HG03442 (cell line): ENCODE measurements at regions not wholly inside any gene's neighbourhood (a gene's known extent, or its start where the extent isn't known, plus 50 kb on each side); places are given as distances from the start of the nearest gene placed in this dataset.
"Not testable (repeated sequence)": the region's sequence is repeated elsewhere in the genome, so short reads cannot be mapped to it uniquely, and the experiment has no call there.

Source experiments
- ATAC-seq: cut with Tn5 transposase; IDR thresholded peaks from one replicate; pipeline ENCODE4 v1.9.1; 2021; ENCODE audit warnings: mild to moderate bottlenecking, moderate library complexity; ENCODE audit not compliant: unreplicated experiment

DNA sequence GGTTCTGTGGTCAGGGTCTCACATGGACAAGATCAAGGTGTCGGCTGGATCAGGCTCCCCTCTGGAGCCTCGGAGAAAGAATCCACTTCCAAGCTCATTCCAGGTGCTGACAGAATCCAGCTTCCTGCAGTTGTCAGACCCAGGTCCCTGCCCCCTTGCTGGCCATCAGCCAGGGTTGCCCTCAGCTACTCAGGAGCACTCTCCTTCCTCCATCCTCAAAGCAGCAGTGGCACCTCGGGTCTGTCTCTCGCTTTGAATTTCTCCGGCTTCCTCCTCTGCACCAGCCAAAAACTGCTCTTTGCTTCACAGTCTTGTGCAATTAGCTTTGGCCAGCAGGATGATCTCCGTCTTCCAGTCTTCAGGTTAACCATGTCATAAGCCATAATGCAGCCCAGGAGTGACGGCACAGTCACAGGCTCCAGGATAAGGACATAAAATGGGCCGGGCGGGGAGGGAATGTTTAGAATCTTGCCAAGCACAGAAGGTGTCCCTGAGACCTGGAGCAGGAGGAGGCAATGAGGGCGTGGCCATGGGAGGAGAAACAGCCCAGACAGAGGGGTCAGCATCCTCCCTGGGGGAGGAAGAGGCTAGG, 79.4 kb upstream of the SLC25A33 start:
- ATAC-seq: no peak

DNA sequence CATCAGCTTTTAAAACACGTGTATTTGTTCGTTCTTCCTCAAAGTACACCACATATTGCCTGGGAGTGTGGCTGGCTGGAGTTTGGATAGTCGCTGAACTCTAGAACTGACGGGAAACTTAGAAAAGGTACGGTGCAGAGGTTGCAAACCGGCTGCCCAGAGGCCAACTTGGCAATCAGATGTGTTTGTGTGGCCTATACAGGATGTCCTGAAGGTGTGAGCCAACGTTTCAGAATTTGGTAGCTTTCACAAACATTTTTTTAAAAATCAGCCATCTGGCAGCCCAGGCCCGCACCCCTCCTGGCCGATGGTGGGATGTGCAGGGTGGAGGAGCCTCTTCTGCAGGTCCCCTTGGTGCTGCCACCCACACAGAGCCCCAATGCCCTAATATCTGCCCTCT, 73.6 kb upstream of the SLC25A33 start:
- ATAC-seq: no peak

DNA sequence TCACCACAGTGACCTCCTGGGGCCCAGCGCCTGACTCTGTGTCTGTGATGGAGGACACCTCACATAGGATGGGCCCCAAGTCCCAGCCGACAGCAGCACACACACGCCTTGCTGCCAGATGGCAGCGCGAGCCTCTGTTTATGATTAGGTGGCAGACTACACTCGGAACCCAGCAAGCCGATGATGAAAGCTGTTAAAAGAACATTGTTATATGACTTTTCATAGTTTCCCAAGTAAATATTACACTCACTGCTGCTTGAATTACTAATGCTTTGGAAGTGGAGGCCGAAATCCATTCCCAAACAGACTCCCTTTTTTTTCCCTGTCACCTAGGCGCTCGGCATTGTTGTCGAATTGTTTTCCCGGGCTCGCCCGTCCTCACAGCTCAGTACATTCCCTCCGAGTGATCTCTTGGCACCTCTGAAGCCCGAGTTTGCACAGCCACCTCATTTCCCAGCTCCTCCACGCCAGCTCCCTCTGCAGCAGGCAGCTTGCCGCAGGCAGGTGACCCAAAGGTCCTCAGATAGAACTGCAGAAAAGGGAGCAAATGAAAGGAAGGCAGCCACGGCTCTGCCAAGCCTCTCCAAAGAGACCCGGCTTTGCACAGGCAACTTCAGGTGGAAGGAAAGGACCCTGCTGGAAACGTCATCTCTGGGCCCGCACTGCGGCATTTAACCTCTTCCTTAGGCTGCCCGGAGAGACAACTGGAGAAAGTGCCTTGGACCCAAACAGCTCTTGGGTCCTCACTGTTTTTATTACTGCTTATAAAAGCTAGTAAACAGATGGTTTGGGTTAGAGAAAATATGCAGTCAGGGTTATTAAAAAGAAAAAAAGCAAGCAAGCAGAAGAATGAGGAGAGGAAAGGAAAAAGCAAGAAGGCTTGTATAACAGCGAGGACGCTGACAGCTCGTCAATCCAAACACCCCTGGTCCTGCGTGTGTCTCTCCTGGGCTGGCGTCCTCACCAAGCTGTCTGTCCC, 72.2 kb upstream of the SLC25A33 start:
- no peak for ATAC-seq

DNA sequence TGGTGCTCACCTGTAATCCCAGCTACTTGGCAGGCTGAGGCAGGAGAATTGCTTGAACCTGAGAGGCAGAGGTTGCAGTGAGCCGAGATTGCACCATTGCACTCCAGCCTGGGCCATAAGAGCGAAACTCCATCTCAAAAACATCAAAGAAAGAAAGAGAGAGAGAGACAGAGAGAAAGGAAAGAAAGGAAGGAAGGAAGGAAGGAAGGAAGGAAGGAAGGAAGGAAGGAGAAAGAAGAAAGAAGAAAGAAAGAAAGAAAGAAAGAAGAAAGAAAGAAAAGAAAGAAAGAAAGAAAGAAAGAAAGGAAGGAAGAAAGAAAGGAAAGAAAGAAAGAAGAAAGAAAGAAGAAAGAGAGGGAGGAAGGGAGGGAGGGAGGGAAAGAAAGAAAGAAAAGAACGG, 69.4 kb upstream of the SLC25A33 start:
- ATAC-seq: not testable (repeated sequence)

DNA sequence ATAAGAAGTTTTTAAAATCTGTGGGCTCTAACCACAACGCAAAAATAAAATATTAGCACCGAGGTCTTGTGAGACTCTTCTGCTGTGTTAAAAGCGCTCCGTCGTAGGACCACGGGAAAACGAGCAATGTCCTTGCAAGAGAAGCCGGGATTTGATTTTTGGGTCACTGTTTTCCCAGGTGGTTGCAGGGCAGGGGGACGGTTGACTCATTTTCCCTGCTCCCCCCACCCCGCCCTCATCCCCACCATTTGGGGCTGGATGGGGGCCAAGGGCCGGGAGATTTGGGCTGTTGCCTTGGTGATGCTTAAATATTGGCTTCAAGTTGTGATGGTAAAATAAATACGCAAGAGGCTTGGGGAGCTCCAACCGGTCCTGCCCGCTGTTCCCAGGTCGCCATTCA, 67.6 kb upstream of the SLC25A33 start:
- ATAC-seq: no peak

DNA sequence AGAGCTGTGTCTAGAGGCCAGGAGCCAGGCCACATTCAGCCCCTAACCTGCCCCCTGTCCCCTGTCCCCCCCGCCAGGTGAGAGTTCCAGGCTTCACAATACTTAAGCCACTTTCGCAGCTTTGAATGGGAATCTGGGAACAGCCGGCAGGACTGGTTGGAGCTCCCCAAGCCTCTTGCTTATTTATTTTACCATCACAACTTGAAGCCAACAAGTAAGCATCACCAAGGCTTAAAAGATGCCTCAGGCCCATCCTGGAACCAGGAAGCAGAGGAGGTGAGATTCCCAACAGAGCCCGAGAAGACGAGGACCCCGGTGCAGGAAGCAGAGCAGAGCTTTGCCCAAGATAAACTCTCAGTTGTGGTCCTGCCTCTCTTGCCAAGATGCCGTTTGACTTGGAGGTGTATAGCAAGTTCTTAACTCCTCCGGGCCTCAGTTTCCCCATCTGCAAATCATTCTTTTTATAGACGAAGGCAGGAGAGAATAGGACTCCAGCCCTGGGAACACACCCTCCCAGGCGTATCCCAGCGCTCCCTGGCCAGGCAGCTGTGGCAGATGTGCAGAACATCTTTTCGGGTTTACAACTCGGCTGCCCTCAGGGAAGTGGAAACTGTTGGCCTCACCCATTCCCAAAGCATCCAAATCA, 66.8 kb upstream of the SLC25A33 start:
- ATAC-seq: no peak

DNA sequence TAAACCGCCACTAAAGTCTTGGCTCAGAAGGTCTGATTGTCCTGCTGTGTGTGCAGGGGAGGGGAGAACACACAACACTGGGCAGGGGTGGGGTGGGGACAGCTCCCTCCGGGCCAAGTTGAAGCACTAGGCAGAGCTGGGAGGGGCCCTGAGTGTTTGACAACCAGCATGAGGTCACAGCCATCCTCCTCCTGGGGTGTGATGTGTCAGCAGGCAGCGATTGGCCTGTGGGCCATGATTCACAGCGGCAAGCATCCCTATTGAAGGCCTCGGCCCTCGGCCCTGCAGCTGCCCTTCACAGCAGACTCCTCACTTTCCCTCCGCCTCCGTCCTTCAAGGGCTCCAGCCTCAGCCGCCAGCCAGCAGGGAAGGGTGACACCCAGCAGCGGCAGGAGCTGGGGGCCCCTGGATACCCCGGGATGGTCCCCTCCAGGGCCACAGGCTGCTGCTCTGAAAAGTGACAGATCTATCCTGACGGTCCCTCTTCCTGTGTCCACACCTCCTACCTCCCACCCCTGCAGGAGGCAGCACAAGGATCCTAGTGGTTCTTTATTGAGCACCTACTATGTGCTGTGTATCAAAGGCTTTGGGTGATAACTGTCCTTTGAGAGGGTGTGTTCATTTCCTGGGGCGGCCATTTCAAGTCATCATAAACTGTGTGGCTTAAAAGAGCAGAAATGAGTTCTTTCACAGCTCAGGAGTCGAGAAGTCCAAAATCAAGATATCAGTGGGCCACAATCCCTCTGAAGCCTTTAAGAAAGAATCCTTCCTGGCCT, 66.0 kb upstream of the SLC25A33 start:
- ATAC-seq: no peak

DNA sequence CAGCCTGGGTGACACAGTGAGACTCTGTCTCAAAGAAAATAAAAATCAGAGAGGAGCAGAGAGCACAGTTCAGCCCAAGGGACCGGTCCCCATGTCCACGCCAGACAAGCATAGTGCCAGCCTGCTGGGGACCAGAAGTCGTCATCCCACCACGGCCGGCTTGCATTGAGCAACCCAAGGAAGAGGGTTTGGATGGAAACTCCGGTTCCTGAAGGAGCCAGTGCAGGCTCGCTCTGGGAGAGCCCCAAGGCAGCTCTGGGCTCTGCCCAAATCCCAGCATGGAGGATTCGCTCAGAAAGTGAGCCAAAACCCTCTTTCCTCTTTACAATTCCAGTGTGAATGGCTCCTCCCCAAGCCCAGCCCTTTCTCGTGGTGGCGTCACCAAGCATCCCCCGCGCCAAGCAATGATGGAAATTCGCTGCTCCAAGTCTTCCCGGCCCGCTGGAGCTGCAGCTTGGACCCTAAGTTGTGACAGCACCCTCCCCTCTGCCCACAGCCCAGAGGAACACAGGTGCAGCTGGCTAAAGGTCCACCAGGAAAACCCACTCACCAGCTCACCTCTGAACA, 64.1 kb upstream of the SLC25A33 start:
- no peak for ATAC-seq

DNA sequence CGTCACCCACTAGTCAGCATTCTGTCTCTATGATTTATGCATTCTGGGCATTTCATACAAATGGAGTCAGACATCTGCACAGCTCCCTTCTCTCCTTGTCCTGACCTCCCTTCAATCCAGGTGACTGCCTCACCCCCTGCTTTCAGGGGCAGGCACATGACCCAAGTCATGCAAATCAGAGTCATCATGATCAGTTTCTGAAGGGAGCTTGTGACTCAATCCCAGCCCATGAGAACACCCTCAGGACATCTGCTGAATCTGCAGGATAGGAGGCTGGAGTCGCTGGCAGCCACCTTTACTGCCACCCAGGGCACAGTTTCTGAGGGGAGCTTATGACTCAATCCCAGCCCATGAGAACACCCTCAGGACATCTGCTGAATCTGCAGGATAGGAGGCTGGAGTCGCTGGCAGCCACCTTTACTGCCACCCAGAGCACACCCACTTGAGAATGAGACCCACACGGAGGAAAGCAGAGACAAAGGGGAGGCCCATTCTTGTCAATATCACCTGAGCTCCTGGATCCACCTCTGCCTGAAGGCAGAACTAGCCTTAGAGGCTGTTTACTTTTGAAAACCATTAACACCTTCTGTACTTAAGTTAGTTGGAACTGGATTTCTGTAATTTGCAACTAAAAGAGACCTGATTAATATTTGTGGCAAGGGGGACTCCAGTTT, 62.3 kb upstream of the SLC25A33 start:
- no peak for ATAC-seq

DNA sequence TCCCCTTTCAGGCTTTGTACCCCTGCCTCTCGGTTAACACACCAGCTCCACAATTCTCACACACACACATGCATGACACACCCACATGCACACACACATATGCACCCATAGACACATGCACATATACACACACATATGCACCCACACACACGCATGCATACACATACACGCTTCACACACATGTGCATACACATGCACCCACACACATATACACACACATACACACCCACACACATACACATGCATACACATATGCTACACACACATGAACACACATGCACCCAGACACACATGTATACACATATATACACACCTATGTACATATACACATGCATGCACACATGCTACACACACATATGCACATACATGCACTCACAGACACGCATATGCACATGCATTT, 61.7 kb upstream of the SLC25A33 start:
- no peak for ATAC-seq

DNA sequence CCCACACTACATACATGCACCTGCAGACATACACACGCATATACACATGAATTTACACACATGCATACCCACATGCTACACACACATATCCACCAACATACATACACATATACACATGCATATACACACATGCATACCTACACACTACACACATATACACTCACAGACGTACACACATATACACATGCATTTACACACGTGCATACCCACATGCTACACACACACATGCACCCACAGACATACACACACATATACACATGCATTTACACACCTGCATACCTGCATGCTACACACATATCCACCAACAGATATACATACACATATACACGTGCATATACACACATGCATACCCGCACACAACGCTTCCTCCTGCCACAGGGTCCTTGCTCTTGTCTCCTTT, 61.2 kb upstream of the SLC25A33 start:
- no peak for ATAC-seq

DNA sequence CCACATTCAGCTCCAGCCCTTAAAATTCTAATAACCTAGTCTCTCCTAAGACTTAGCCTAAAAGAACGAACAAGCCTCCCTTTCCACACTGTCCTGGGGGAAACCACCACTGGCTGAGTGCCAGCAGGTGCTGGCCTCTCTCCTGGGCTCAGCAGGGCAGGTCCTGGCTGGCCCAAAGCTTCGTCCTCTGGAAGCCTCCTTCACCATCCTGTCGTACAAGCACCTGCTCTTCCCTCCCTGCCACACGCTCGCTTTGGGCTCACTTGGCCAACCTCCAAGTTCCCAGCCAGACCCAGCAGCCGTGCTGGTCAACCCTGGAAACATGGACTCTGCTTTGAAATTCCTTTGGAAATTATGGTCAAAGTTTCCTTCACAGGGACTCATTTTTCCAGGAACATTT, 58.2 kb upstream of the SLC25A33 start:
- ATAC-seq: no peak

DNA sequence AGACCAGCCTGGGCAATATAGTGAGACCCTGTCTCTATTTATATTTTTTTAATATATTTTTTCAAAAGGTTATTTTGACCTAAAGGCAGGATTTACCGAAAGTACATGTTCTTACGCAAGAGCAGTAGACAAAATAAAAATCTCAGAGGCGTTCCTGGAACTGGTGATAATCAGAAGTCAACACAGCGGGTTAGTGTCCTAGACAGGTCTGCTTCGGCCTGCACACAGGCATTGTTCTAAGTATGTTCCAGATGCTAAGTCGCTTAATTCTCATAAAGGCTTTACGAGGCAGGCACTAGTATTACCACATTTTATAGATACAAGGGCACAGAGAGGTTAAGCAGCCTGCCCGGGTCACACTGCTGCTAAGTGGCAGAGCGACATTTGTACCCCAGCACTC, 56.9 kb upstream of the SLC25A33 start:
- ATAC-seq: no peak

DNA sequence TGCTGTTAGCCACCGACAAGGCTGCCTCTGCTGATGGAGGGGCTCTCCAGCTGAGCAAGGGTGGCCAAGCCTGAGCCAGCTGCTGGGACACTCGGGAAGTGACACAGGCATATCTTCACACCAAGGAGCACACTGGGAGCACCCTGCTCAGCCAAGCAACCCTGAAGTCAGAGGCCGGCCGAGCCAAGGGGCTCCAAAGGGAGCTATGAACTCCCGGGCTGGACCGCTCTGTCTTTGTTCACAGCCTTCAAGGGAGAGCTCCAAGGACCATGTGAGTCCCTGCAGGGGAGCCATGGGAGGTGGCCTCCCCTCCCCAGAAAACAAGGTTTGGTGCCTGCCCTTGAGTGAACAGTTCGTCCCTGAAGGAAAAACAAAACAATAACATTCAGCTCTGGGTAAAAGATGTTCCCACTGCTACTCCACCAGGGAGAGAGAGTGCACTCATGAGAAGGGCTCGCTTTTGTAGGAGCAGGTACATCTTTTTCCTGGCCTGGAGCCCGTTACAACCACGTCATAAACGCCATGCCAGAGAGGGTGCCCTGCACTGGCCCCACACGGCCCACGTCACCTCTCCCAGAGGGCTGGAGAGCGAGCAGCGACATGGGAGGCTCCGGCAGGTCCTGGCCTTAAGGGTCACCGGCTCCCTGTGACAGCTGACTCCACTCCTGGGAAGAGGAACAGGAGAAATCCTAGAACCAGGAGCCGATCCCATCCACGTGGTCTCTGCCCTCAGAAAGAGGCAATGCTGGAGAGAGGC, 56.3 kb upstream of the SLC25A33 start:
- ATAC-seq: no peak

DNA sequence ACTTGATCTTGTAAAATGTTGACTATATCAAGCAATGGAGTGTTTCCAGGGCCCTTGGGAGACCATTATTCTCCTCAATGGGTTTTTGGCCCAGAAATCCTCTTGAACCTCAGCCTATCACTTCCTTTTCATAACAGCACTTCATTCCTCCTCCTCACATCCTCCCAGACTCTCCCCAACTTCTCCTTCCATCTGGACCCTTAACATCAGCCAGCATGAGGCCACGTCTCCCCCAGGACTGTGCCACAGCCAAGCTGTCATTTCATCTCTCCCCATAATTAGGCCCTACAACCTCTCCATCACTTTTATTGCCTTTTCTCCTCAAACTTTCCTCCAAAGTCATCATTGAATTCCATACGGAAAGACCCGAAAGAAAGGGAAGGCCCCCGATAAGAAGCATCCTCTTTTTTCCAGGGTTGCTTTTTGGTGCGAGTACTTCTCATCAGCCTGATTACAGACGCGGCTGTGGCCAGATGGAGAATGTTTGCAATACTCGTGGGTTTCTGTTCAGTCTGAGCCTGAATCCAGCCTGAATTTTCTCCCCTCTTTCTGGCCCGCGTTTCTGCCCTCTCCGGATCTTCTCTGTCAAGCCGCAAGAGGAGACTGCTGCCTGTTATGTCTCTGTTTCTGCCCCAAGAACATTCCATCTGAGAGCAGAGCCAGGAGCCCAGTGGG, 52.7 kb upstream of the SLC25A33 start:
- no peak for ATAC-seq
